PC-3 (cell line): ENCODE measurements at regions not wholly inside any gene's neighbourhood (a gene's known extent, or its start where the extent isn't known, plus 50 kb on each side); places are given as distances from the start of the nearest gene placed in this dataset.

Experiments used
- CTCF ChIP-seq: fragments of 300-600 bp; sonication (generic); conservative IDR thresholded peaks from 2 replicates; pipeline ENCODE4 v1.5.1; 2017; ENCODE audit warnings: antibody characterized with exemption, low read depth, mild to moderate bottlenecking, low read length
- EZH2 ChIP-seq: fragments of 300-600 bp; sonication (generic); IDR thresholded peaks from one replicate; pipeline ENCODE4 v1.6.1; 2017; ENCODE audit warnings: antibody characterized with exemption, mild to moderate bottlenecking, low read length; ENCODE audit not compliant: unreplicated experiment
- EZH2phosphoT487 ChIP-seq: fragments of 300-600 bp; sonication (generic); IDR thresholded peaks from 2 replicates; pipeline ENCODE4 v1.6.1; 2018; ENCODE audit warnings: mild to moderate bottlenecking, antibody characterized with exemption, low read length, borderline replicate concordance

GRCh38 chr13:109836629-109837607 lies 50.5 kb upstream of the IRS2 start:
- no peak for TF ChIP-seq EZH2phosphoT487
- TF ChIP-seq CTCF = no peak
- no peak for TF ChIP-seq EZH2
